GM12872 (cell line): ENCODE measurements at regions not wholly inside any gene's neighbourhood (a gene's known extent, or its start where the extent isn't known, plus 50 kb on each side); places are given as distances from the start of the nearest gene placed in this dataset.

Source experiments
- CTCF ChIP-seq: IDR thresholded peaks from 3 replicates; pipeline ENCODE4 v1.5.1; 2011; ENCODE audit warnings: low read depth, mild to moderate bottlenecking, low read length, moderate library complexity; ENCODE audit not compliant: insufficient read depth

- TF ChIP-seq CTCF = no peak
Observed at GRCh38 chr9:717722-718121, 123.8 kb upstream of the DMRT1 start.

- no peak for TF ChIP-seq CTCF
Observed at GRCh38 chr9:720239-720881, 121.1 kb upstream of the DMRT1 start.

GRCh38 chr9:722388-722980, 119.0 kb upstream of the DMRT1 start:
- TF ChIP-seq CTCF = no peak

- no peak for TF ChIP-seq CTCF
Observed at GRCh38 chr9:726005-726404, 115.5 kb upstream of the DMRT1 start.

- TF ChIP-seq CTCF = no peak
Observed at GRCh38 chr9:727767-728166, 113.7 kb upstream of the DMRT1 start.

- no peak for TF ChIP-seq CTCF
Observed at GRCh38 chr9:728535-728934, 113.0 kb upstream of the DMRT1 start.

GRCh38 chr9:731474-731873, 110.0 kb upstream of the DMRT1 start:
- no peak for TF ChIP-seq CTCF
